ENCODE measurements at regions not wholly inside any gene's neighbourhood (a gene's known extent, or its start where the extent isn't known, plus 50 kb on each side); places are given as distances from the start of the nearest gene placed in this dataset.

- no peak for DNase-seq (ENCODE audit: low read depth)
Measured at GRCh38 chr16:35506898-35507194, 2047.4 kb downstream of the TP53TG3F start.

DNA sequence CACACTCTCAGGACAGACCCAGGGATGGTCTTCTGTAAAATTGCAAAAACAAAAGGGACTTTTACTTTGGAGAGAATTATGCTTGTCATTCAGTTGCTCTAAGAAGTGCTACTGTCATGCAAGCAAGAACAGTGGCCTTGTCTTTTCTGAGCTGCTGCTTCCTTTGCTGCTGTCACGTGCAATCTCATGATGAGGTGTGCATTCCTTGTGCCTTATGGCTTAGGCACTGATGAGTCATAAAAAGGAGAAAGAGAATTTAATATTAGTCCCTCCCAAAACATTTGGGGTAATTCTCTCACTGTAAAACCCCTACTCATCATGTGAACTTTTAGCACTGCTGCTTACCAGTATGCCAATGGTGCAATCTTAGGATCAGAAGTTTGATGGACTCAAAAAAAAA is 2051.3 kb downstream of the TP53TG3F start:
- DNase-seq (ENCODE audit: low read depth), result no peak

DNA sequence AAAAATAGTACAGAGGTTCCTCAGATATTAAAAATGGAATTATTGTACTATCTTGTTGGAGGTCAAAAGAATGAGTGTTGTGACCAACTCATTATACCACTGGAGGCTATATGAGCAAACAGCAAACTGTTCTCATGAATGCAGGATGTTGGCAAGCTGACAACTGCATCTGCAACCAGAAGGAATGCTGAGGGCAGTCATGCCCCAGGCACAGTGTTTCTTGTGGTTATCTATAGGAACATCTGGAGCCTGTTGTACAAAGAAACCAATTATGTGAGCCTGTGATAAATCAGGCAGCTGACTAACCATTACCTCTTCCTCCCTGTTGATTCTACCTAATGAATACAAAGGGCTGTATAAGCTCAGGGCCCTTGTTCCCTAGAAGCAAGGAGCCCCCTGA is 2057.1 kb downstream of the TP53TG3F start:
- no peak for DNase-seq (ENCODE audit: low read depth)

DNA sequence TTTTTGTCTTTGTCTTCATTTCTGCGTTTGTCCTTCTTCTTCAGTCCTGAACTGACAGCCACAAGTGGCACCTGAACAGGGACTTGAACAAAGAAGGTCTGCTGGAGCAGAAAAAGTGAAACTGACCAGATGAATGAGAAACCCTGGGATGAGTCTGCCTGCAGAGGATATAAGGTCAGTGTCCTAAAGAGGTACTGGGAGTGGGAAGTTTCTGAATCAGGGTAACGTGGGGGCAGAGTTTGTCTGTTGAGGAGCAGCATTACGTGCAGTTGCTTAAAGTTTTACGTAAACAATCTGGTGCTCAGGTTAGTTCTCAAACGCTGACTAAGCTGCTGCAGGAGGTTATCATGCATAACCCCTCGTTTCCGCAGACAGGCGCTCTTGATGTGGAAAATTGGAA is 2057.6 kb downstream of the TP53TG3F start:
- no peak for DNase-seq (ENCODE audit: low read depth)

GRCh38 chr16:35523991-35524390 is 2064.6 kb downstream of the TP53TG3F start:
- DNase-seq (ENCODE audit: low read depth), result no peak

GRCh38 chr16:35525979-35526590 is 2066.7 kb downstream of the TP53TG3F start:
- no peak for DNase-seq (ENCODE audit: low read depth)

DNA sequence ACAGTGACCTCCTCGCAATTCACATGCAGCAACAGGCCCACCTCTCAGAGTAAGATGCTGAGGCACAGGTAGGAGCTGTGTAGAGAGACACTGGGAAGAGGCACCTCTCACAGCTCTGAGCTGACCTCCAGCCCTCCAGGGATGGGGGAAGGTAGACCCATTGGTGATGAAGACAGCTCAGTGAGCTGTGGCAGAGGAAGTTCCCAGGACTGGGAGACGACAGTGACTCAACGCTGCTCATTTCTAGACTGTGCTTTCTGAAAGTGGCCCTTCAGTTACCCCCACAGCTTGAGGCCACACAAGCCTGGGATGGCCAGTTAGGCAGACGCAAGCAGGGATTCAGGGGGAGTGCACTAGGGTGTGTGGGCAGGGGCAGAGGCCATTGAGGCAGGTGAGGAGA is 2073.2 kb downstream of the TP53TG3F start:
- DNase-seq (ENCODE audit: low read depth), result no peak

- no peak for DNase-seq (ENCODE audit: low read depth)
Measured at GRCh38 chr16:35533683-35534082, 2074.3 kb downstream of the TP53TG3F start.

DNA sequence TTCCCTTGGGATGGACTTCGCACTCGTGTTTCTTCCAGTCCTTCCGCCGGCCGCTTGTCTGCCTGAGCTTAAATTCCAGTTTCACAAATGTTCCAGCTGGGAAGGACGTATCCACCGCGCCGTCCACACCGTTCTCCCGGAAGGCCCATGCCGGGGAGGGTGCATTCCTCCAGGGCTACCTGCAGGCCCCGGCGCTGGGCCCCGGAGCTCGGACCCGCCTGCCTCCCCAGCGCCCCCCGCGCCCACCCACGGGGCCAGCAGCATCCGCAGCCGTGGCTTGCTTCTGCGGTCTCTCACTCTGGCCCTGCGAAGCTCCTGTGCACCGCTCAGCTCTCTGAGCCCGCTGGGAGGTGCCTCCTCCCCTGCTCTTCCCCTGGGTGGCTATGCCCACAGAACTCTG is 2084.1 kb downstream of the TP53TG3F start:
- no peak for DNase-seq (ENCODE audit: low read depth)

GRCh38 chr16:35552763-35553162 is 2093.4 kb downstream of the TP53TG3F start:
- DNase-seq (ENCODE audit: low read depth), result no peak

GRCh38 chr16:35557731-35558130 is 2098.3 kb downstream of the TP53TG3F start:
- DNase-seq (ENCODE audit: low read depth), result no peak

- no peak for DNase-seq (ENCODE audit: low read depth)
Measured at GRCh38 chr16:35559911-35560636, 2100.7 kb downstream of the TP53TG3F start.

DNA sequence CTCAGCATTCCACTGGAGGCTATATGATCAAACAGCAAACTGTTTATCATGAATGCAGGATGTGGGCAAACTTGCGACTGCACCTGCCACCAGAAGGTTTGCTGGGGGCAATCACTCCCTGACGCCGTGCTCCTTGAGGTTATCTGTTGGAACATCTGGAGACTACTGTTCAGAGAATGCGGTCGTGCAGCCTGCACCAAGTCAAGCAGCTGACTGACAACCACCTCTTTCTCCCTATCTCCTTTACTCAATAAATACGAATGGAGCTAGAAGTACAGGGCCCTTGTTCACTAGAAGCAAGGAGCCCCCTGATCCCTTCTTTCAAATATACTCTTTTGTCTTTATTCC is 2101.2 kb downstream of the TP53TG3F start:
- no peak for DNase-seq (ENCODE audit: low read depth)

GRCh38 chr16:35561346-35561745 is 2101.9 kb downstream of the TP53TG3F start:
- DNase-seq (ENCODE audit: low read depth), result no peak

- no peak for DNase-seq (ENCODE audit: low read depth)
Measured at GRCh38 chr16:35562471-35562870, 2103.1 kb downstream of the TP53TG3F start.

DNA sequence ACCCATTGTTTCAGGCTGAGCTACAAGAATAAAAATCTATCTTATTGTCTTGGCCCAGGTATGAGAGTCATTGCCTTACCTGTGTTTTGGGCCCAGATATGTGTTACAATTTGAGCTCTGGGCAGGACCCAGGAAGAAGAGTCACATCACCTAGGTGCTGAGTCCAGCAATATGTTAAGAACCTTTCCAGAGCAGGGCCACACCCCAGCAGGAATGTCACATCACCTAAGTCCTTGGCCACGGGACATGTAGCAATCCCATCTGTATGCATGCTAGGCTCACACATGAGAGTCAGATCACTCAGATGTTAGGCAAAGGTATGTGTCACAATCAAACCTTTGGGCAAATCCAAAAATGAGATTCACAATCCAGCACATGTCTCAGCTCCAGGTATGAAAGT is 2103.5 kb downstream of the TP53TG3F start:
- no peak for DNase-seq (ENCODE audit: low read depth)

GRCh38 chr16:35564148-35564547 is 2104.7 kb downstream of the TP53TG3F start:
- DNase-seq (ENCODE audit: low read depth), result no peak

- DNase-seq (ENCODE audit: low read depth), result no peak
Measured at GRCh38 chr16:35564889-35565288, 2105.5 kb downstream of the TP53TG3F start.

DNA sequence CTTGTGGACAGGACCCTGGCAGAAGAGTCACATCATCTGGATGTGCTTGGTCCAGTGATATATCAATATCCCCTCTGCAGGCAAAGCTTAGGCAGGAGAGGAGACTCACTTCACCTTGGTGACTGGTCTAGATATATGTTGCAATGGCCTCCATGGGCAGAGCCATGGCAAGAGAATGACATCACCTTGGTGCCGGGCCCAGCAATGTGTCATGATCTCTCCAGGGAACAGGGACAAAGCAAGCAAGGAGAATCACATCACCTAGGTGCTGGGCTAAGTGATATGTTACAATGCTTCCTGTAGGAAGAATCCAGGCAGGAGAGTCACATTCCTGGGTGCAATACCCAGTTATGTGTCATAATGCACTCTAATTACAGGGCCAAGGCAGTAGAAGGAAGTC is 2106.2 kb downstream of the TP53TG3F start:
- DNase-seq (ENCODE audit: low read depth), result no peak

- no peak for DNase-seq (ENCODE audit: low read depth)
Measured at GRCh38 chr16:35569413-35569812, 2110.0 kb downstream of the TP53TG3F start.

DNA sequence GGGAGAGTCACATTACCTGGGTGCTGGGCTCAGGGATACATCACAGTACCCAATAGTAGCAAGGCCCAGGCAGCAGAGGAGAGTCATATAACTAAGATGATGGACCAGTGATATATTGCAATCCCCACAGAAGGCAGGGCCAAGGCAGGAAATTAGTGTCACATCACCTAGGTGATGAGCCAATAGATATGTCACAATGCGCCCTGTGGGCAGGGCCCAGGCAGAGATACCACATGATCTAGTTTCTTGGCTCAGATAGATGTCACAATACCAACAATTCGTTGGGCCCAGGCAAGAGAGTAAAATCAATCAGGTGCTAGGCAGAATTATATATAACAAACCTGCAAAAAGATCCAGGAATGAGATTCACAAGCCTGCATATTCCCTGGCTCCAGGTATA is 2111.5 kb downstream of the TP53TG3F start:
- no peak for DNase-seq (ENCODE audit: low read depth)

- no peak for DNase-seq (ENCODE audit: low read depth)
Measured at GRCh38 chr16:35572186-35572585, 2112.8 kb downstream of the TP53TG3F start.

GRCh38 chr16:35573407-35573806 is 2114.0 kb downstream of the TP53TG3F start:
- DNase-seq (ENCODE audit: low read depth), result no peak

DNA sequence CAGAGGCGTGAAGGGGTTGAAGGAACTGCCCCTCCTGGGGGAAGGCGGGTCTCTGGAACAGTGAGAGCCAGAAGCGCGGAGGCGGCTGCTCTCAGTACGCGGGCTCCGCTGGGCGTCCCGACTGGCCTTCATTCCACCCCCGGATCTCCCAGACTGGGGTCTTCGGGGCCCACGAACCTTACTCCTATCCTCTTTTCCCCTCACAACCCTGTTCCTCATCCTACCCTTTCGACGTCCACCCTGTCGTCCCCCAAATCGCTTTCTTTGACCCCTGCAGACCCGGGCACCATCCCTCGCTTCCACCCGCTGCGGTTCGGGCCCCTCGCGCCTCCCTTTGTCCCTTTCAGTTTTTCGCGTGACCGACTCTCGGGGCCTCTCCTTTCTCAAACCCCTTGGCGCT is 2114.6 kb downstream of the TP53TG3F start:
- DNase-seq (ENCODE audit: low read depth), result no peak
